HG03196 (cell line): ENCODE measurements at regions not wholly inside any gene's neighbourhood (a gene's known extent, or its start where the extent isn't known, plus 50 kb on each side); places are given as distances from the start of the nearest gene placed in this dataset.

Source experiments
- ATAC-seq: cut with Tn5 transposase; IDR thresholded peaks from one replicate; pipeline ENCODE4 v1.9.1; 2021; ENCODE audit not compliant: unreplicated experiment

GRCh38 chr2:144886862-144887261, 366.9 kb upstream of the ZEB2 start:
- ATAC-seq, result no peak

- no peak for ATAC-seq
These were observed 358.0 kb upstream of the ZEB2 start for GRCh38 chr2:144877893-144878292.

- ATAC-seq, result no peak
These were observed 356.1 kb upstream of the ZEB2 start for GRCh38 chr2:144876013-144876412.

GRCh38 chr2:144875290-144875969, 355.5 kb upstream of the ZEB2 start:
- ATAC-seq, result no peak

- ATAC-seq, result no peak
These were observed 345.8 kb upstream of the ZEB2 start for GRCh38 chr2:144865670-144866069.

- ATAC-seq, result no peak
These were observed 339.8 kb upstream of the ZEB2 start for GRCh38 chr2:144859716-144860115.

- no peak for ATAC-seq
These were observed 338.3 kb upstream of the ZEB2 start for GRCh38 chr2:144858211-144858610.

- ATAC-seq, result no peak
These were observed 334.7 kb upstream of the ZEB2 start for GRCh38 chr2:144854596-144854995.

- ATAC-seq, result no peak
These were observed 329.7 kb upstream of the ZEB2 start for GRCh38 chr2:144849612-144850011.

- ATAC-seq, result no peak
These were observed 328.5 kb upstream of the ZEB2 start for GRCh38 chr2:144848423-144848822.

GRCh38 chr2:144847347-144848080, 327.6 kb upstream of the ZEB2 start:
- ATAC-seq, result no peak

GRCh38 chr2:144836635-144837350, 316.9 kb upstream of the ZEB2 start:
- no peak for ATAC-seq

- ATAC-seq, result no peak
These were observed 315.9 kb upstream of the ZEB2 start for GRCh38 chr2:144835634-144836350.

GRCh38 chr2:144834998-144835633, 315.2 kb upstream of the ZEB2 start:
- no peak for ATAC-seq

GRCh38 chr2:144834363-144834762, 314.4 kb upstream of the ZEB2 start:
- ATAC-seq, result no peak

- no peak for ATAC-seq
These were observed 313.2 kb upstream of the ZEB2 start for GRCh38 chr2:144833075-144833637.

GRCh38 chr2:144832048-144832447, 312.1 kb upstream of the ZEB2 start:
- ATAC-seq, result no peak

GRCh38 chr2:144830543-144830942, 310.6 kb upstream of the ZEB2 start:
- ATAC-seq, result no peak

GRCh38 chr2:144827404-144827803, 307.5 kb upstream of the ZEB2 start:
- ATAC-seq, result no peak

GRCh38 chr2:144826105-144826504, 306.2 kb upstream of the ZEB2 start:
- no peak for ATAC-seq
